ENCODE measurements at regions not wholly inside any gene's neighbourhood (a gene's known extent, or its start where the extent isn't known, plus 50 kb on each side); places are given as distances from the start of the nearest gene placed in this dataset.

GRCh38 chr13:109652531-109652930, 133.9 kb downstream of the IRS2 start:
- Histone ChIP-seq H2BK12ac (ENCODE audit: insufficient read length, low read depth, low read length) (no peak overlapping the region), H2AFZ (ENCODE audit: low read length) (no peak overlapping the region), H3K4me1 (ENCODE audit: insufficient read depth, low read length) (no peaks in the 10 kb centered on the region), H2BK20ac (ENCODE audit: low read depth, low read length, poor library complexity, severe bottlenecking) (no peak overlapping the region), H3K18ac (ENCODE audit: insufficient read length, low read depth, low read length) (no peak overlapping the region), H2BK15ac (ENCODE audit: low read depth, low read length) (no peak overlapping the region), H3K79me1 (ENCODE audit: insufficient read depth, low read depth, low read length, poor library complexity, severe bottlenecking) (no peaks in the 10 kb centered on the region), H2BK120ac (ENCODE audit: low read depth, low read length, poor library complexity, severe bottlenecking) (no peak overlapping the region), H3K27ac (ENCODE audit: insufficient read length, low read depth, low read length) (no peak overlapping the region), H2AK5ac (ENCODE audit: insufficient read length, low read length) (no peak overlapping the region), H3K23ac (ENCODE audit: insufficient read length, low read depth, low read length) (no peak overlapping the region), H3K27me3 (ENCODE audit: insufficient read depth, low read length) (no peaks in the 10 kb centered on the region), H3K4me2 (ENCODE audit: insufficient read depth, insufficient read length, low read length) (no peak overlapping the region), H4K5ac (ENCODE audit: insufficient read length, low read depth, low read length) (no peak overlapping the region), H3T11ph (ENCODE audit: low read length) (no peak overlapping the region), H3K9me3 (ENCODE audit: control insufficient read depth, low read depth, low read length) (no peaks in the 10 kb centered on the region), H3K14ac (ENCODE audit: insufficient read depth, low read length) (no peak overlapping the region), H2BK5ac (ENCODE audit: insufficient read length, low read length) (no peak overlapping the region), H3K9ac (ENCODE audit: extremely low read depth, insufficient read length, low read length) (no peak overlapping the region), H3K23me2 (ENCODE audit: insufficient read length, low read depth, low read length, poor library complexity, severe bottlenecking) (no peaks in the 10 kb centered on the region), H4K8ac (replicated peaks; ENCODE audit: insufficient read length, low read depth, low read length) (no peak overlapping the region), H3K4ac (ENCODE audit: low read depth, low read length) (no peak overlapping the region), H3K56ac (ENCODE audit: insufficient read length, low read depth, low read length) (no peak overlapping the region), H4K20me1 (ENCODE audit: control insufficient read depth, insufficient read depth, insufficient read length) (no peaks in the 10 kb centered on the region), H3K79me2 (ENCODE audit: insufficient read depth, low read length) (no peaks in the 10 kb centered on the region), H4K91ac (ENCODE audit: insufficient read length, low read depth, low read length) (no peak overlapping the region)
- WGBS (ENCODE audit: extremely low coverage, insufficient read length, low lambda C conversion rate) = no CpG with 5 or more reads among the region's 3 CpGs
- Mint-ChIP-seq H3K27ac (no peak overlapping the region), H3K9me3 (no peaks in the 10 kb centered on the region; a peak in 1 of 5 replicates), H3K36me3 (ENCODE audit: insufficient read depth in 1 of 3, low read depth in 3 of 3) (no peaks in the 10 kb centered on the region), H3K4me3 (no peak overlapping the region), H3K4me1 (no peaks in the 10 kb centered on the region), H3K27me3 (ENCODE audit: low read depth) (no peaks in the 10 kb centered on the region)
- no peak for DNase-seq
- TF ChIP-seq CTCF (conservative IDR thresholded peaks at IDR 0.05) = no peak

Data from H9 (cell line).